ENCODE measurements at regions not wholly inside any gene's neighbourhood (a gene's known extent, or its start where the extent isn't known, plus 50 kb on each side); places are given as distances from the start of the nearest gene placed in this dataset.

- no peak for TF ChIP-seq ZFX (IDR thresholded peaks at IDR 0.05)
- no peak for TF ChIP-seq CTCF (conservative IDR thresholded peaks at IDR 0.05)
Observed at GRCh38 chr13:82606008-82606407, 1276.3 kb downstream of the SLITRK1 start.
